ENCODE measurements at regions not wholly inside any gene's neighbourhood (a gene's known extent, or its start where the extent isn't known, plus 50 kb on each side); places are given as distances from the start of the nearest gene placed in this dataset.

DNA sequence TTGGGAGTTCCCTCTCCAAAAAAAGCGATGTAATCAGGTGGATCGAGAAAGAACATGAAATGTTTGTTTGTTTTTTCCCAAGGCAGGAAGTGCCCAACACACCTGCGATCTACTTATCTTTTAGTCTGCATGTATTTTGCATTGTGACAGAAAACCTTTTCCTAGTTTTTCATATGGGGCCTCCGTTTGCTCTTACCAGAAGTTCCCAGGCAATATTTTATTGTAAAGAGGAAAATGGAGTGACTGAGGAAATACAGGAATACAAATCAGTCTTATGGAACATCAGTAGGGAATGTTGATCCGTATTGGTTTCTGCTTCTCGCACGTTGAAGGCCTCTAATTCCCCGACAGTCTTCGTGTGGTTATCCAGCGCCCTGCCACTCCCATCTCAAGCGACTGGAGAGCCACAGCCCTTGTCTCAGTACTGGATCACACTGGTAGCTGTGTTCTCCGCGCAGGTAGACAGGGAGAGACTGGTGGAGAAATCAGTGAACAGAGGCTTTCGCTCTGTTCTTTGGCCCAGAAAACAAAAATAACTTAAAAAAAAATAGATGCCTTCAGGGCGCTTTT, 107.4 kb downstream of the TRIM27 start:
- TF ChIP-seq POLR2A (IDR thresholded peaks at IDR 0.05) (no peak), POLR2AphosphoS5 (IDR thresholded peaks at IDR 0.05) (no peak)
- TF ChIP-seq, protein P1, sequence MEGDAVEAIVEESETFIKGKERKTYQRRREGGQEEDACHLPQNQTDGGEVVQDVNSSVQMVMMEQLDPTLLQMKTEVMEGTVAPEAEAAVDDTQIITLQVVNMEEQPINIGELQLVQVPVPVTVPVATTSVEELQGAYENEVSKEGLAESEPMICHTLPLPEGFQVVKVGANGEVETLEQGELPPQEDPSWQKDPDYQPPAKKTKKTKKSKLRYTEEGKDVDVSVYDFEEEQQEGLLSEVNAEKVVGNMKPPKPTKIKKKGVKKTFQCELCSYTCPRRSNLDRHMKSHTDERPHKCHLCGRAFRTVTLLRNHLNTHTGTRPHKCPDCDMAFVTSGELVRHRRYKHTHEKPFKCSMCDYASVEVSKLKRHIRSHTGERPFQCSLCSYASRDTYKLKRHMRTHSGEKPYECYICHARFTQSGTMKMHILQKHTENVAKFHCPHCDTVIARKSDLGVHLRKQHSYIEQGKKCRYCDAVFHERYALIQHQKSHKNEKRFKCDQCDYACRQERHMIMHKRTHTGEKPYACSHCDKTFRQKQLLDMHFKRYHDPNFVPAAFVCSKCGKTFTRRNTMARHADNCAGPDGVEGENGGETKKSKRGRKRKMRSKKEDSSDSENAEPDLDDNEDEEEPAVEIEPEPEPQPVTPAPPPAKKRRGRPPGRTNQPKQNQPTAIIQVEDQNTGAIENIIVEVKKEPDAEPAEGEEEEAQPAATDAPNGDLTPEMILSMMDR (IDR thresholded peaks at IDR 0.05 in 8 of 11, conservative IDR thresholded peaks at IDR 0.05 in 3 of 11), result no peak
- no peak for DNase-seq
- Histone ChIP-seq H3K27me3 (replicated peaks in 1 of 7) (peaks cover 0 to 100% (median 94%) of the 10 kb centered on the region in 7 donors), H3K36me3 (no peaks in the 10 kb centered on the region), H3K27ac (no peak overlapping the region), H3K9me3 (peaks cover 0 to 12% (median 0%) of the 10 kb centered on the region in 8 donors), H3K4me1 (peaks cover 0 to 6% (median 4%) of the 10 kb centered on the region in 6 donors), H3K4me3 (no peak overlapping the region)
- 6 to 22% (median 13%) methylated on average over 15 of the region's 15 CpGs for WGBS, 5 donors
- intact Hi-C loops (cut with DNase I; ENCODE audit: low total_unique reads), result no loop called here

DNA sequence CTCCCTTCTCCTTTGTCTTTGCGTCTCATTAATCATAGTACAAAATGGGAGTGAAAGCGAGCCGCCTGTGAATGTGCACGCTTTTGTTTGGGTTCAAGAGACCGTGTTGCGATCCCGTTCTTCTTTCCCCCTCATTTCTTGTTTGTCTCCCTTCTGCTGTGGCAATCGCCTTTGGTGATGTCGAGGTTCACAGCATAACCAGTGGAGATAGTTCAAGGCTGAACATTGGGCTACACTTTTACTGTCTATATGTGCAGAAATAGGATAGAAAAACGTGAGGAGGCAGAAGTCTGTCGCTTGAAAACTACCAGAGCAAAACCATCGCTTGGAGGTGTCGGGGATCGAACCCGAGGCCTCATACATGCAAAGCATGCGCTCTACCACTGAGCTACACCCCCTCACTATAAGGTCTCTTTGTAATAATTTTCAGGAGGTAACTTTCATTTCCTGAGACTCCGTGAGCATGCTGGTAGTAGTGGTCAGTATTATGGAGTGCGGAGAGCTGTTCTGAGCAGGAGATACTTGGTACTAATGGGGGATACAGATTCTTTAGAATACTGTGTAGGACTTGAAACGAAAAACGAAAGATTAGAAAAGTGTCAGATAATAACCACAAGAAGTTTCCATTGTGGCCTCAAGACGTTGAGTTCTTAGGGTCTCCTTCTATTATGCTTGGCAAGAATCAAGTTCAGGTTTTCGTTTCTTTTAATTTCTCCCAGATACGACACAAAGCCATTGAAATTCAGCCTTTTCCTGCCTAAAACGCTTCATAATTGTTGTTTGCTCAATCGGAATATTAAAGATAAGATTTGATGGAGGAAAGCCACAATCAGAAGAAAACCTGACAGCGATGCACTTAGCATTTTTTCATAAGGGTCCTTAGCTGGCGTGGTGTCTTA, 106.6 kb downstream of the TRIM27 start:
- no peak for DNase-seq
- no peaks in the 10 kb centered on the region for H3K36me3 ChIP-seq
- H3K4me3 ChIP-seq, result no peak overlapping the region
- H3K4me1 ChIP-seq, result peaks cover 0 to 6% (median 4%) of the 10 kb centered on the region in 6 donors
- 5 to 7% (median 7%) methylated on average over 27 of the region's 27 CpGs for WGBS, 5 donors
- peaks cover 0 to 100% (median 91%) of the 10 kb centered on the region in 7 donors for H3K27me3 ChIP-seq (replicated peaks in 1 of 7)
- H3K9me3 ChIP-seq, result peaks cover 0 to 13% (median 0%) of the 10 kb centered on the region in 8 donors
- H3K27ac ChIP-seq, result no peak overlapping the region
- intact Hi-C loops (cut with DNase I; ENCODE audit: low total_unique reads), result no loop called here
- TF ChIP-seq, protein P1 (IDR thresholded peaks at IDR 0.05 in 8 of 11, conservative IDR thresholded peaks at IDR 0.05 in 3 of 11), result no peak
- TF ChIP-seq POLR2A (IDR thresholded peaks at IDR 0.05) (no peak), POLR2AphosphoS5 (IDR thresholded peaks at IDR 0.05) (no peak)

DNA sequence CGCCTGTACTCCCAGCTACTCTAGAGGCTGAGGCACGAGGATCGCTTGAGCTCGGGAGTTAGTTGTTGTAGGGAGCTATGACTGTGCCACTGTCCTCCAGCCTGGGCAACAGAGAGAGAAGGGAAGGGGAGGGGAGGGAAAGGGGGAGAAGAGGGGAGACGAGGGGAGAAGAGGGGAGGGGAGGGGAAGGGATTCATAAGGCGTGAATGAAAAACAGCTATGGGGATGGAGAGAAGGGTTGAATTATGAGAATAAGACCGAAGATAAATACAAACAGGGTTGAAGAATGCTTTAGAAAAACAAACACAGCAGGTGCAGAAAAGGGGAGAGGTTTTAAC, 106.0 kb downstream of the TRIM27 start:
- peaks cover 0 to 100% (median 89%) of the 10 kb centered on the region in 7 donors for H3K27me3 ChIP-seq (replicated peaks in 1 of 7)
- no peak for DNase-seq
- no peak for TF ChIP-seq POLR2AphosphoS5 (IDR thresholded peaks at IDR 0.05)
- TF ChIP-seq, protein P1 (IDR thresholded peaks at IDR 0.05 in 8 of 11, conservative IDR thresholded peaks at IDR 0.05 in 3 of 11), result no peak
- TF ChIP-seq POLR2A (IDR thresholded peaks at IDR 0.05), result no peak
- no peak overlapping the region for H3K27ac ChIP-seq
- WGBS, 5 donors, result 9 to 12% (median 11%) methylated on average over 7 of the region's 7 CpGs
- intact Hi-C loops (cut with DNase I; ENCODE audit: low total_unique reads), result no loop called here
- H3K36me3 ChIP-seq, result no peaks in the 10 kb centered on the region
- H3K9me3 ChIP-seq, result peaks cover 0 to 16% (median 0%) of the 10 kb centered on the region in 8 donors
- H3K4me3 ChIP-seq, result no peak overlapping the region
- H3K4me1 ChIP-seq, result peaks cover 0 to 6% (median 4%) of the 10 kb centered on the region in 6 donors
